ENCODE measurements at regions not wholly inside any gene's neighbourhood (a gene's known extent, or its start where the extent isn't known, plus 50 kb on each side); places are given as distances from the start of the nearest gene placed in this dataset.
A peak's percentile ranks its signal among the peaks of the same experiment; 100 is the strongest.

DNA sequence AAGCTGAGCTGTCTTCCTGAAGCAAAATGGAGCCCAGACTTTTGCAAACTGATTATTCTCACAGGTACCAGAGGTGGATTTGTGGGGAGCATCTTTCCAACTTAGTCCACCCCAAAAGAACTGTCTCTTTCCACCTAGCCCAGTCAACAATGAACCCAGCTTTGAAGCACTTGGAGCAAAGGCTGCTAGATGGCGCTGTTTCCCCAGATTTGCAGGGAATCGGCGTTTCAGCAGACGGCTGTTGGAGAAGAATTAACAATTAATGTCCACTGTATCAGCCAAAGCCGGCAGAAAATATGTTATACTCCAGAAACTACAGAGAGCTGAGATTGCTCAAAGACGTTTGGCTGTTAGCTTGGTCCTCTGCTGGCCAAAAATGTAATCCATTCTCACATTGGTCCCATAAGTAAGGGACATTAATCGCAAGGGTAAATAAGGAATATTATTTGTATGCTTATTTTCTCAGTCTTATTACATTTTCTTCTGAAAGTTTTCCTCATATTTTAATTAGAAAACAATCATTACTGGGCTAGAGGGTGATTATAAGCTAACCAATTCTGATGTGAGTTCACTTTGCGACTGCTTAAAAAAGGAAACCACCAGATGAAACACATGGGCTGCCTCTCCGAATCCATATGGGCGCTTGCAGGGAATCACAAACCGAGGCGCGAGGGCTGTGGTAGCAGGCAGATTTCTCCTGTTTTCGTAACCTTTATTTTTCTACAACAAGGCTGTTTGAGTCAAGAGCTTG is 423.8 kb upstream of the MEX3C start:
- TF ChIP-seq, protein P1, sequence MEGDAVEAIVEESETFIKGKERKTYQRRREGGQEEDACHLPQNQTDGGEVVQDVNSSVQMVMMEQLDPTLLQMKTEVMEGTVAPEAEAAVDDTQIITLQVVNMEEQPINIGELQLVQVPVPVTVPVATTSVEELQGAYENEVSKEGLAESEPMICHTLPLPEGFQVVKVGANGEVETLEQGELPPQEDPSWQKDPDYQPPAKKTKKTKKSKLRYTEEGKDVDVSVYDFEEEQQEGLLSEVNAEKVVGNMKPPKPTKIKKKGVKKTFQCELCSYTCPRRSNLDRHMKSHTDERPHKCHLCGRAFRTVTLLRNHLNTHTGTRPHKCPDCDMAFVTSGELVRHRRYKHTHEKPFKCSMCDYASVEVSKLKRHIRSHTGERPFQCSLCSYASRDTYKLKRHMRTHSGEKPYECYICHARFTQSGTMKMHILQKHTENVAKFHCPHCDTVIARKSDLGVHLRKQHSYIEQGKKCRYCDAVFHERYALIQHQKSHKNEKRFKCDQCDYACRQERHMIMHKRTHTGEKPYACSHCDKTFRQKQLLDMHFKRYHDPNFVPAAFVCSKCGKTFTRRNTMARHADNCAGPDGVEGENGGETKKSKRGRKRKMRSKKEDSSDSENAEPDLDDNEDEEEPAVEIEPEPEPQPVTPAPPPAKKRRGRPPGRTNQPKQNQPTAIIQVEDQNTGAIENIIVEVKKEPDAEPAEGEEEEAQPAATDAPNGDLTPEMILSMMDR (IDR thresholded peaks at IDR 0.05) = peak in 2 of 3 experiments; percentile 17 to 43
- no peaks in the 10 kb centered on the region for H3K9me3 ChIP-seq
- no peak for DNase-seq (ENCODE audit: low spot score in 2 of 2)
- intact Hi-C loops (cut with DNase I) = no loop called here
- H3K4me1 ChIP-seq = no peaks in the 10 kb centered on the region
- no peak overlapping the region for H3K4me3 ChIP-seq
- H3K27me3 ChIP-seq = no peaks in the 10 kb centered on the region
- no peak overlapping the region for H3K27ac ChIP-seq
- H3K36me3 ChIP-seq = no peaks in the 10 kb centered on the region

DNA sequence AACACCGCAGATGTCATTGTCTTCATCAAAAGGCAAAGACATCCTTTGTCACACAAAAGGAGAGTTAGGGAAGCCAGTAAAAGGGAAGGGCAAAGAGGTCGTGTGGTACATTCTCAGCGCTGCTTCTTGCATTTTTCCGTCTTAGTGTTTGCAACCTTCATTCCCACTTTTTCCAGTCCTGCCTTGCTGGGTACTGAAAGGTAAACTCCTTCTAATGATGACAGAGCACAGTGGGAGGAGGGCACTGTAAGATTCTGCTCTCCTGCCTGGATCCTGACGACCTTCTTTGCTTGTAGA is 424.3 kb upstream of the MEX3C start:
- DNase-seq (ENCODE audit: low spot score in 2 of 2) = no peak
- TF ChIP-seq, protein P1 (IDR thresholded peaks at IDR 0.05) = no peak
- Histone ChIP-seq H3K36me3 (no peaks in the 10 kb centered on the region), H3K4me3 (no peak overlapping the region), H3K27me3 (no peaks in the 10 kb centered on the region), H3K9me3 (no peaks in the 10 kb centered on the region), H3K4me1 (no peaks in the 10 kb centered on the region), H3K27ac (no peak overlapping the region)
- intact Hi-C loops (cut with DNase I) = no loop called here

DNA sequence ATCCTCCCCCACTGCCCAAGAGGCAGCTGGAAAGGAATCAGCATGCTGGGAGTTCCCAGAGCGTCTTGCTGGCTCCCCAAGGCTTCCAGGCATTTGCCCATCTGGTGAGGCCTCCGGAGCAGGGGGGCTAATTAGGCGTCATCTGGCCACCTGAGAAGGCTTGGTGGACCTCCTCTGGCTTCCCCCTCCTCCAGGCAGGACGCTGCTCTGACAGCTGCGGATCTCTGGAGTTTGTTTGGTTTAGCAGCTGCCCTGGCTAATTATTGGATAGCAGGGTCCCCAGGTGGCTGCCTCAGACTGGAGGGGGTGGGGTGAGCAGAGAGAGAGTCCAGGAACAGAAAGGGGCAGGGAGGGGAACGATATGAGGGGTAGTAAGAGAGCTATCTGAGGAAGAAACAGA is 425.2 kb upstream of the MEX3C start:
- H3K27me3 ChIP-seq = no peaks in the 10 kb centered on the region
- intact Hi-C loops (cut with DNase I) = no loop called here
- H3K9me3 ChIP-seq = no peaks in the 10 kb centered on the region
- TF ChIP-seq, protein P1 (IDR thresholded peaks at IDR 0.05) = no peak
- no peaks in the 10 kb centered on the region for H3K4me1 ChIP-seq
- no peak for DNase-seq (ENCODE audit: low spot score in 2 of 2)
- H3K4me3 ChIP-seq = no peak overlapping the region
- H3K27ac ChIP-seq = no peak overlapping the region
- no peaks in the 10 kb centered on the region for H3K36me3 ChIP-seq

DNA sequence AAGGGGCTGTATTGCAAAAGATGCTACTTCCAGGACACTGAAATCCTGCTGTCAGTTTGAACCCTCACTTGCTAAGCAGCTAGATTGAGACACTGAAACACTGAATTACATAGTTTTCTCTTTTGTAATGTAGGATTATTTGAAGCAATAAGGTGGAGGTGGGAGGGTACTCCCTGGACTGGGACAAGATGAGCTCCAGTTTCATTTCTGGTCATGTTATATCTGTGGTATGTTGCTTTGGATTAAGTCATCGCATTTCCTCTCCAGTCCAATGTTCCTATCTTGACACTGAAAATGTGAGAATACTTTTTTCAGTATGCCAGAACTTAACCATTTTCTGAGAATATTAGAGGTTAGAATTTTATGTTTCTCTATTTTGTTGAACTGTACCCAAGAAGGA is 426.2 kb upstream of the MEX3C start:
- no peak for DNase-seq (ENCODE audit: low spot score in 2 of 2)
- H3K36me3 ChIP-seq = no peaks in the 10 kb centered on the region
- no peak overlapping the region for H3K27ac ChIP-seq
- TF ChIP-seq, protein P1 (IDR thresholded peaks at IDR 0.05) = no peak
- intact Hi-C loops (cut with DNase I) = no loop called here
- no peaks in the 10 kb centered on the region for H3K4me1 ChIP-seq
- no peak overlapping the region for H3K4me3 ChIP-seq
- H3K27me3 ChIP-seq = no peaks in the 10 kb centered on the region
- H3K9me3 ChIP-seq = no peaks in the 10 kb centered on the region

DNA sequence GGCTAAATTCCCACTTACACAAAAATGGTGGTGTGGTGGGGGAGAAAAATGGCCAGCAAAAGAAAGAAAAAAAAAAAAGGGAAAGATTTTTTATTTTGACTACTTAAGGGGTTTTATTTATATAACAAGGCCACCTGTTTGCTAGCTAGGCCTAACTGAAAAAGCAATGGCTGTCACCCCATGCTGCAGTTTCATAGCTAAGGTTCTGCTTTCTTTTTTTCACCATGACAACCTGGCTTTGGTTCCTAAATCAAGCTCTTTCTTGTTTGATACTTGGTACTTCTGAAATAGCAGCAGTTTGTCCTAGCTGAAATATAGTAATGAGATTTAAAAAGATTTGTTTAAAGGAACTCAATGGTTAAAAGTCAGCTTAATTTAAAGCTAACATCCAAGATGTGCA is 433.2 kb upstream of the MEX3C start:
- no peaks in the 10 kb centered on the region for H3K9me3 ChIP-seq

More for the DNA sequence above, 433.2 kb upstream of the MEX3C start:
- intact Hi-C loops (cut with DNase I) = no loop called here
- DNase-seq (ENCODE audit: low spot score in 2 of 2) = no peak
- Histone ChIP-seq H3K4me1 (no peaks in the 10 kb centered on the region), H3K27me3 (no peaks in the 10 kb centered on the region), H3K4me3 (no peak overlapping the region), H3K36me3 (no peaks in the 10 kb centered on the region), H3K27ac (no peak overlapping the region)
- TF ChIP-seq, protein P1 (IDR thresholded peaks at IDR 0.05) = no peak

Measured in ascending aorta (tissue), 2 donors.